ENCODE measurements at regions not wholly inside any gene's neighbourhood (a gene's known extent, or its start where the extent isn't known, plus 50 kb on each side); places are given as distances from the start of the nearest gene placed in this dataset.

- no peak overlapping the region for H2AK5ac ChIP-seq (ENCODE audit: low read depth, low read length)
- no peak overlapping the region for H3K27ac ChIP-seq (ENCODE audit: insufficient read depth, low read length)
- no peak for TF ChIP-seq ELK1 (IDR thresholded peaks at IDR 0.05; ENCODE audit: borderline replicate concordance, low read depth, low read length)
- no peak for TF ChIP-seq FOS (IDR thresholded peaks at IDR 0.05; ENCODE audit: low read depth, low read length)
- no peak for TF ChIP-seq NFE2L2 (IDR thresholded peaks at IDR 0.05; ENCODE audit: low read depth, low read length)
- no peak for TF ChIP-seq CTCF (conservative IDR thresholded peaks at IDR 0.05; ENCODE audit: low read depth, low read length)
- TF ChIP-seq USF2 (IDR thresholded peaks at IDR 0.05; ENCODE audit: low read depth, low read length) = no peak
- TF ChIP-seq RFX5 (IDR thresholded peaks at IDR 0.05; ENCODE audit: low read depth, low read length) = no peak
- TF ChIP-seq RCOR1 (IDR thresholded peaks at IDR 0.05; ENCODE audit: insufficient replicate concordance, low read length) = no peak
- TF ChIP-seq MAZ (IDR thresholded peaks at IDR 0.05; ENCODE audit: borderline replicate concordance, low read depth, low read length) = no peak
- no peak for TF ChIP-seq CHD1 (IDR thresholded peaks at IDR 0.05; ENCODE audit: low read depth, low read length)
- TF ChIP-seq CEBPB (IDR thresholded peaks at IDR 0.05; ENCODE audit: low read depth, low read length) = no peak
- TF ChIP-seq MAFK (IDR thresholded peaks at IDR 0.05; ENCODE audit: low read depth, low read length) = no peak
- TF ChIP-seq RAD21 (IDR thresholded peaks at IDR 0.05; ENCODE audit: low read length) = no peak
- TF ChIP-seq MXI1 (IDR thresholded peaks at IDR 0.05; ENCODE audit: borderline replicate concordance, low read depth, low read length) = no peak
- no peak for TF ChIP-seq SMC3 (IDR thresholded peaks at IDR 0.05; ENCODE audit: low read depth, low read length)
- TF ChIP-seq POLR2A (IDR thresholded peaks at IDR 0.05; ENCODE audit: low read depth, low read length) = no peak
- TF ChIP-seq BHLHE40 (IDR thresholded peaks at IDR 0.05; ENCODE audit: low read depth, low read length) = no peak
- intact Hi-C loops (cut with micrococcal nuclease) = no loop called here
- H2AFZ ChIP-seq (replicated peaks; ENCODE audit: low read length, poor library complexity) = no peak overlapping the region
- ATAC-seq (ENCODE audit: low read depth) = no peak
- no peaks in the 10 kb centered on the region for H3K79me1 ChIP-seq (ENCODE audit: low read depth in 1 of 2, low read length in 2 of 2)
- H3K14ac ChIP-seq (replicated peaks; ENCODE audit: low read depth, low read length) = no peak overlapping the region
- BruUV-seq (replicated peaks) = no TSS peak
- CTCF ChIA-PET = no interaction called here
- no CpG with 5 or more reads among the region's 2 CpGs for WGBS, 2 experiments (ENCODE audit: extremely low coverage in 2 of 2, insufficient read length in 1 of 2)
- no peak overlapping the region for H2BK20ac ChIP-seq (ENCODE audit: low read depth, low read length)
- no peak overlapping the region for H3K4me2 ChIP-seq (ENCODE audit: low read depth, low read length)
- no peak overlapping the region for H2BK120ac ChIP-seq (ENCODE audit: low read depth, low read length)
- DNase-seq = no peak
- POLR2A ChIA-PET (ENCODE audit: unreplicated experiment) = no interaction called here
- H3K36me3 ChIP-seq (ENCODE audit: control insufficient read depth, insufficient read depth, low read length) = no peaks in the 10 kb centered on the region
- no peak overlapping the region for H4K8ac ChIP-seq (ENCODE audit: low read depth in 2 of 2, low read length in 2 of 2)
- in situ Hi-C loops (cut with MboI; ENCODE audit: low sequenced_read_pairs) = no loop called here
- no peak overlapping the region for H3K9ac ChIP-seq (ENCODE audit: low read depth, low read length)
- no peak overlapping the region for H2AK9ac ChIP-seq (replicated peaks; ENCODE audit: low read depth, low read length, poor library complexity)
- no peak overlapping the region for H3K56ac ChIP-seq (ENCODE audit: extremely low read depth, insufficient read depth, low read length)
- H3K23ac ChIP-seq (ENCODE audit: low read depth, low read length) = no peak overlapping the region
- no peak overlapping the region for H3K18ac ChIP-seq (ENCODE audit: low read depth, low read length)
- no peak overlapping the region for H3K4ac ChIP-seq (ENCODE audit: low read depth, low read length)
- H3K4me1 ChIP-seq (ENCODE audit: control insufficient read depth, insufficient read depth, low read length) = no peaks in the 10 kb centered on the region
- no peaks in the 10 kb centered on the region for H3K9me1 ChIP-seq (ENCODE audit: insufficient read depth, low read length)
- no peaks in the 10 kb centered on the region for H4K20me1 ChIP-seq (ENCODE audit: insufficient read depth, low read length)
- no peaks in the 10 kb centered on the region for H3K27me3 ChIP-seq (ENCODE audit: control insufficient read depth, insufficient read depth, low read length)
- no peak overlapping the region for H3K4me3 ChIP-seq (ENCODE audit: insufficient read depth, low read depth, low read length)
- dilution Hi-C loops (cut with HindIII; ENCODE audit: low sequenced_read_pairs, unreplicated experiment) = no loop called here
- no peaks in the 10 kb centered on the region; the same call in 1 of the 2 replicates for H3K9me3 ChIP-seq (ENCODE audit: control insufficient read depth, insufficient read depth, low read length)
- no peak overlapping the region for H4K91ac ChIP-seq (ENCODE audit: insufficient read depth, low read depth, low read length)
- H2BK5ac ChIP-seq (ENCODE audit: low read depth, low read length, poor library complexity, severe bottlenecking) = no peak overlapping the region
- H4K5ac ChIP-seq (ENCODE audit: low read depth, low read length) = no peak overlapping the region
- no peak overlapping the region for H2BK15ac ChIP-seq (ENCODE audit: low read depth, low read length)
These were observed 238.8 kb upstream of the PCDH20 start for GRCh38 chr13:61654481-61654880.
